ENCODE measurements at regions not wholly inside any gene's neighbourhood (a gene's known extent, or its start where the extent isn't known, plus 50 kb on each side); places are given as distances from the start of the nearest gene placed in this dataset.
"Not testable (repeated sequence)": the region's sequence is repeated elsewhere in the genome, so short reads cannot be mapped to it uniquely, and the experiment has no call there.

GRCh38 chr4:30538794-30539193 lies 181.4 kb upstream of the PCDH7 start:
- DNase-seq (ENCODE audit: low spot score) (no peak), ATAC-seq (no peak)

GRCh38 chr4:30543057-30543456 lies 177.1 kb upstream of the PCDH7 start:
- DNase-seq (ENCODE audit: low spot score): no peak
- ATAC-seq: no peak

- ATAC-seq (no peak), DNase-seq (ENCODE audit: low spot score) (no peak)
Observed at GRCh38 chr4:30553151-30553550, 167.0 kb upstream of the PCDH7 start.

- DNase-seq (ENCODE audit: low spot score) (no peak), ATAC-seq (no peak)
Observed at GRCh38 chr4:30553706-30554105, 166.5 kb upstream of the PCDH7 start.

GRCh38 chr4:30555775-30556174 lies 164.4 kb upstream of the PCDH7 start:
- DNase-seq (ENCODE audit: low spot score) (no peak), ATAC-seq (no peak)

GRCh38 chr4:30559481-30559880 lies 160.7 kb upstream of the PCDH7 start:
- no peak for ATAC-seq

GRCh38 chr4:30586850-30587249 lies 133.3 kb upstream of the PCDH7 start:
- DNase-seq (ENCODE audit: low spot score) (no peak), ATAC-seq (no peak)

More at GRCh38 chr4:30559481-30559880, 160.7 kb upstream of the PCDH7 start:
- DNase-seq (ENCODE audit: low spot score): no peak

- not testable (repeated sequence) for ATAC-seq; DNase-seq (ENCODE audit: low spot score)
Observed at GRCh38 chr4:30589669-30590068, 130.5 kb upstream of the PCDH7 start.

GRCh38 chr4:30600246-30601017 lies 119.7 kb upstream of the PCDH7 start:
- DNase-seq (ENCODE audit: low spot score) (no peak), ATAC-seq (no peak)

- DNase-seq (ENCODE audit: low spot score) (no peak), ATAC-seq (no peak)
Observed at GRCh38 chr4:30601070-30601865, 118.9 kb upstream of the PCDH7 start.

- DNase-seq (ENCODE audit: low spot score) (no peak), ATAC-seq (no peak)
Observed at GRCh38 chr4:30605616-30606190, 114.5 kb upstream of the PCDH7 start.

GRCh38 chr4:30610361-30610760 lies 109.8 kb upstream of the PCDH7 start:
- DNase-seq (ENCODE audit: low spot score) (no peak), ATAC-seq (no peak)

GRCh38 chr4:30614771-30615170 lies 105.4 kb upstream of the PCDH7 start:
- no peak for DNase-seq (ENCODE audit: low spot score)
- no peak for ATAC-seq

GRCh38 chr4:30616942-30617646 lies 103.1 kb upstream of the PCDH7 start:
- no peak for ATAC-seq
- no peak for DNase-seq (ENCODE audit: low spot score)

GRCh38 chr4:30617836-30618235 lies 102.3 kb upstream of the PCDH7 start:
- no peak for ATAC-seq
- DNase-seq (ENCODE audit: low spot score): no peak

- no peak for DNase-seq (ENCODE audit: low spot score)
Observed at GRCh38 chr4:30619679-30620078, 100.5 kb upstream of the PCDH7 start.

GRCh38 chr4:30620711-30621110 lies 99.5 kb upstream of the PCDH7 start:
- ATAC-seq (no peak), DNase-seq (ENCODE audit: low spot score) (no peak)

More at GRCh38 chr4:30619679-30620078, 100.5 kb upstream of the PCDH7 start:
- no peak for ATAC-seq

- DNase-seq (ENCODE audit: low spot score) (no peak), ATAC-seq (no peak)
Observed at GRCh38 chr4:30630431-30630830, 89.7 kb upstream of the PCDH7 start.

- DNase-seq (ENCODE audit: low spot score): no peak
- ATAC-seq: no peak
Observed at GRCh38 chr4:30632751-30633150, 87.4 kb upstream of the PCDH7 start.

- ATAC-seq: no peak
- no peak for DNase-seq (ENCODE audit: low spot score)
Observed at GRCh38 chr4:30641345-30641744, 78.8 kb upstream of the PCDH7 start.

GRCh38 chr4:30642567-30642966 lies 77.6 kb upstream of the PCDH7 start:
- DNase-seq (ENCODE audit: low spot score) (no peak), ATAC-seq (no peak)
